Ovary (tissue), 3 donors: ENCODE measurements at regions not wholly inside any gene's neighbourhood (a gene's known extent, or its start where the extent isn't known, plus 50 kb on each side); places are given as distances from the start of the nearest gene placed in this dataset.

ENCODE experiments used
- CTCF ChIP-seq, 3 donors: fragments of 450-650 bp in 2 of 3; fragments of 200-600 bp in 1 of 3; IDR thresholded peaks; one replicate each; pipeline versions ENCODE4 v1.5.1 to v1.8.0; 2016 to 2022; ENCODE audit warnings: antibody characterized with exemption in 3 of 3, mild to moderate bottlenecking in 1 of 3
- EP300 ChIP-seq: sonication (generic); formaldehyde crosslinking; IDR thresholded peaks from one replicate; pipeline ENCODE4 v1.6.1; 2017; ENCODE audit warnings: antibody characterized with exemption
- POLR2A ChIP-seq: fragments of 450-650 bp; IDR thresholded peaks from one replicate; pipeline ENCODE4 v1.6.1; 2017; ENCODE audit warnings: antibody characterized with exemption, mild to moderate bottlenecking, moderate library complexity
- donor health status: DM: no; HTN: no; CAD: no.

DNA sequence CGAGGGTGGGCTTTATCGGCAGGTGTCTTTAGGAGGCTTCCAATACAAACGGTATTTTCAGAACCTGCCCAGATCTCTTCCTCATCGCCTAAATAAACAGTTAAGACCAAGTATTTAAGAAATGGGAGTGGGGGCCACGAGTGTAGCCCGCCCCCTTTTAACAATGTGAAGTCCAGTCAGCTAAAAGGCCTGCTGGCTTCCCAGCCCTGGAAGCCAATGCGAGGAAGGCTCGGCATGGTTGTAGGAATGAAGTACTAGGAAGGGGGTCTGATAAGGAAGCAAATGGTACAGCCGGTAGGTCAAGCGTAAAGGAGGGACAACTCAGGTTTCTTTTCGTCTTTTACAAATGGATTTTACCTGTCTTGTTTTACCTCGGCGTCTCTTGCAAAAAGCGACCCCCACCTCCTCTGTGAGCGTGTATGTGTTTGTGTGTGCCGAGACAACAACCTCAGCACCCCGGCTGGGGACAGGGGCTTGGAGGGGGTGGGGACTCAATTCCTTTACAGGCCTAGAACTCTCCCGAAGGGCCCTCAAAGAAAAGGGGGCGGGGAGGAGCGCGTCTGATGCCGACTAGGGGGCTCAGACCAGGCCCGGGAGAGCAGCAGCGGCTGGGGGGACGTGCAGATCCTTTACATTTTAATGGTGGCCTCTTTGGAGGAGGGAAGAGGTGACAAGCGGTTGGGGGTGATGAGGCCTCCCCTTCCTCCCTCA lies 147.6 kb downstream of the GPR85 start:
- no peak for TF ChIP-seq CTCF (IDR thresholded peaks at IDR 0.05)
- no peak for TF ChIP-seq POLR2A
- no peak for TF ChIP-seq EP300
